Heart right ventricle (tissue), 16 donors: ENCODE measurements at regions not wholly inside any gene's neighbourhood (a gene's known extent, or its start where the extent isn't known, plus 50 kb on each side); places are given as distances from the start of the nearest gene placed in this dataset.

Experiments used
- ATAC-seq, 8 donors: fragments of 200-7000 bp; cut with Tn5 transposase; one replicate each; pipeline ENCODE4 v1.9.1; 2020; ENCODE audit warnings: mild to moderate bottlenecking in 8 of 8, moderate library complexity in 8 of 8, moderate number of reproducible peaks in 1 of 8
- DNase-seq, 2 donors: peaks; one replicate each; pipeline ENCODE4 v3.0.0-alpha.2; 2020
- H3K27ac ChIP-seq, 10 donors: fragments of 200-600 bp; sonication (generic) in 2 of 10; one replicate each; pipeline versions ENCODE4 v1.5.0 to v1.8.0; 2020 to 2022; ENCODE audit warnings: mild to moderate bottlenecking in 3 of 10
- H3K27me3 ChIP-seq, 7 donors: fragments of 200-600 bp; one replicate each; pipeline ENCODE4 v1.8.0; 2021 to 2022; ENCODE audit warnings: mild to moderate bottlenecking in 2 of 7
- H3K36me3 ChIP-seq, 9 donors: fragments of 200-600 bp; sonication (generic) in 1 of 9; one replicate each; pipeline versions ENCODE4 v1.5.0 to v1.8.0; 2020 to 2022; ENCODE audit warnings: mild to moderate bottlenecking in 2 of 9
- H3K4me1 ChIP-seq, 9 donors: fragments of 200-600 bp; sonication (generic) in 1 of 9; one replicate each; pipeline versions ENCODE4 v1.5.0 to v1.8.0; 2020 to 2022; ENCODE audit warnings: mild to moderate bottlenecking in 4 of 9
- H3K4me3 ChIP-seq, 10 donors: fragments of 200-600 bp; sonication (generic) in 2 of 10; one replicate each; pipeline versions ENCODE4 v1.5.0 to v1.8.0; 2020 to 2022; ENCODE audit warnings: mild to moderate bottlenecking in 7 of 10, moderate library complexity in 2 of 10
- H3K9me3 ChIP-seq, 11 donors: fragments of 200-600 bp in 10 of 11; sonication (generic) in 2 of 11; one replicate each; pipeline versions ENCODE4 v1.5.0 to v1.8.0; 2013 to 2022; ENCODE audit warnings: mild to moderate bottlenecking in 2 of 11, control low read depth in 1 of 11, moderate library complexity in 1 of 11
- CTCF ChIP-seq, 9 donors: fragments of 200-600 bp; sonication (generic) in 2 of 9; IDR thresholded peaks; one replicate each; pipeline versions ENCODE4 v1.5.0 to v1.8.0; 2021 to 2022; ENCODE audit warnings: antibody characterized with exemption in 9 of 9, mild to moderate bottlenecking in 5 of 9, moderate library complexity in 1 of 9
- WGBS, 2 donors: extraction: QIAGEN DNeasy Blood & Tissue Kit; methylation state at CpG; one replicate each; pipeline ENCODE4 v1.1.7; 2013; ENCODE audit warnings: inconsistent platforms in 1 of 2; 5-methylcytosine and 5-hydroxymethylcytosine counted together
- intact Hi-C, 10 donors: fragments of 100-400 bp; cut with DNase I; formaldehyde crosslinking; loops; one replicate each; pipeline versions ENCODE4 v1.11.1 to v1.14.2; 2022
- donor health status: Arrhythmogenic right ventricular cardiomyopathy.
- donor health status: ischemic (EF 13 %, LVEDD 7.1; RV severe dilation, severe dysfunction).
- donor health status: healthy with polysubstance abuse.
- donor health status: DM: no; HTN: yes; CAD: no.
- donor health status: DM: no; HTN: no; CAD: no.
- donor health status: ischemic (EF 25% LVEDD 6.9; RV normal size, moderate dysfunction).
- donor health status: ischemic (EF 25% LVEDD 5.7; RV mildly dilated, moderate dysfunction).
- donor health status: healthy.
- donor health status: DM: yes; HTN: yes; CAD: no.
- donor health status: Ischemic cardiomyopathy.
- donor health status: ischemic (EF 35%, LVEDD 5.7; RV mildly dilated, moderate dysfunction).
- donor health status: nonischemic (EF 11% LVEDD 7.7; RV severe dilation, severe dysfunction).
- donor health status: DM: yes; HTN: yes; CAD: no.
- donor health status: PGD.
- donor health status: ischemic (EF 29% LVEDD 5.4; RV normal size, mild dysfunction).
- donor health status: nonischemic (EF 23%, LVEDD 6.1; RV moderate dilation, normal function).

- Histone ChIP-seq H3K36me3 (no peaks in the 10 kb centered on the region), H3K27ac (no peak overlapping the region), H3K4me1 (peaks cover 10 to 32% (median 27%) of the 10 kb centered on the region in 9 donors), H3K27me3 (peaks cover 0 to 14% (median 0%) of the 10 kb centered on the region in 7 donors), H3K9me3 (no peaks in the 10 kb centered on the region), H3K4me3 (no peak overlapping the region)
- 93 to 96% methylated on average over 27 of the region's 27 CpGs for WGBS, 2 donors
- ATAC-seq (no peak), DNase-seq (no peak)
- intact Hi-C loops, result loop anchor here in 1 of 10 donors (10.0 kb wide), 1 partner anchor 113 kb away; no protein-coding TSS in a partner anchor
- TF ChIP-seq CTCF (IDR thresholded peaks at IDR 0.05), result no peak
Observed at GRCh38 chr6:170162011-170162774, 128.7 kb downstream of the DLL1 start.

- TF ChIP-seq CTCF (IDR thresholded peaks at IDR 0.05), result no peak
- no peak for DNase-seq
- Histone ChIP-seq H3K9me3 (no peaks in the 10 kb centered on the region), H3K4me1 (peaks cover 10 to 19% (median 18%) of the 10 kb centered on the region in 9 donors), H3K36me3 (no peaks in the 10 kb centered on the region), H3K4me3 (no peak overlapping the region), H3K27ac (no peak overlapping the region), H3K27me3 (peaks cover 0 to 13% (median 0%) of the 10 kb centered on the region in 7 donors)
- WGBS, 2 donors, result 89% methylated on average over 27 of the region's 27 CpGs
- intact Hi-C loops, result loop anchor here in 1 of 10 donors (10.0 kb wide), 1 partner anchor 114 kb away; no protein-coding TSS in a partner anchor
- no peak for ATAC-seq
Observed at GRCh38 chr6:170160628-170161611, 130.0 kb downstream of the DLL1 start.

- no peak for TF ChIP-seq CTCF (IDR thresholded peaks at IDR 0.05)
- ATAC-seq (no peak), DNase-seq (no peak)
- Histone ChIP-seq H3K27ac (no peak overlapping the region), H3K9me3 (no peaks in the 10 kb centered on the region), H3K36me3 (no peaks in the 10 kb centered on the region), H3K4me1 (peaks cover 3 to 11% (median 10%) of the 10 kb centered on the region in 9 donors), H3K27me3 (peaks cover 0 to 7% (median 0%) of the 10 kb centered on the region in 7 donors), H3K4me3 (no peak overlapping the region)
- 92 to 93% methylated on average over 37 to 40 of the region's 40 CpGs for WGBS, 2 donors
- intact Hi-C loops, result loop anchor here in 1 of 10 donors (10.0 kb wide), 1 partner anchor 115 kb away; no protein-coding TSS in a partner anchor
Observed at GRCh38 chr6:170160031-170160627, 130.7 kb downstream of the DLL1 start.
